ENCODE measurements at regions not wholly inside any gene's neighbourhood (a gene's known extent, or its start where the extent isn't known, plus 50 kb on each side); places are given as distances from the start of the nearest gene placed in this dataset.

DNA sequence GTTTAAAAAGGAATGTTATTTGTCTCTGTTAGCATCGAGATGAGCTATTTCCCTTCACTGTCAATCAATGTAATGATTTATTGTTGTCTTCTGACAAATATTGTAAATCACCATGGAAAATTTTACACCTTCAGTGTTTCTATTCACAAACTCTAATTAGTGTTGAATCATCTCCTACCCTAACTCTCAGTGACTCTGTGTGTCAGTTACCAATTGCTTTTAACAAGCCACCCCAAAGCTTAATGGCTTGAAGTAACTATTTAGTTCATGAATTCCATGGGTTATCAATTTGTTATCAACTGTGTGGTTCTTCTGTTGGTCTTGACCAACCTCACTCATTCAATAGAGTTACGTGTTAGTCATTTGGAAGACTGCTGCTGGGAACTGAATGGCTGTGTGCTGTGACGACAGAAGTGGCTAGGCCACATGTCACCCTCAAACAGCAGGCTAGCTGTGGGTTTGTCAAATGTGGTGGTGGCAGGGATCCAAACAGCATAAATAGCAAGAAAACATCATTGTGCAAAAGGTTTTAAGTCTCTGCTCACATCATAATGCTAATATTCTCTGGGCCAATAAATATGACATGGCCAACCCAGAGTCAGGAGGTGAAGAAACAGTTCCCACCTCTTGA lies 910.8 kb upstream of the CDH2 start (continued):
- TF ChIP-seq BCL11A (IDR thresholded peaks at IDR 0.05; ENCODE audit: low read depth in 2 of 2, low read length in 2 of 2) (no peak), SIX5 (IDR thresholded peaks at IDR 0.05; ENCODE audit: low read depth, low read length) (no peak), CEBPB (IDR thresholded peaks at IDR 0.05; ENCODE audit: low read depth, low read length) (no peak), HDAC2 (IDR thresholded peaks at IDR 0.05; ENCODE audit: borderline replicate concordance in 1 of 2, low read depth in 2 of 2, low read length in 2 of 2) (no peak)
